ENCODE measurements at regions not wholly inside any gene's neighbourhood (a gene's known extent, or its start where the extent isn't known, plus 50 kb on each side); places are given as distances from the start of the nearest gene placed in this dataset.

- Histone ChIP-seq H3K4me1 (ENCODE audit: control insufficient read depth in 2 of 2, insufficient read depth in 2 of 2, low read length in 2 of 2) (no peaks in the 10 kb centered on the region), H3K9me3 (ENCODE audit: control insufficient read depth in 2 of 3, low read length in 3 of 3) (no peaks in the 10 kb centered on the region), H3K4me3 (ENCODE audit: low read length) (no peak overlapping the region), H3K27ac (ENCODE audit: low read depth, low read length) (no peak overlapping the region), H3K36me3 (ENCODE audit: control insufficient read depth in 2 of 3, insufficient read depth in 3 of 3, low read length in 3 of 3) (no peaks in the 10 kb centered on the region), H3K27me3 (ENCODE audit: control insufficient read depth in 2 of 2, insufficient read depth in 2 of 2, low read length in 2 of 2) (no peaks in the 10 kb centered on the region)
- Mint-ChIP-seq H3K9me3 (peaks cover 0 to 7% (median 0%) of the 10 kb centered on the region in 11 donors), H3K27ac (no peak overlapping the region), H3K36me3 (no peaks in the 10 kb centered on the region), H3K27me3 (no peaks in the 10 kb centered on the region), H3K4me3 (no peak overlapping the region), H3K4me1 (no peaks in the 10 kb centered on the region)
- POLR2A ChIA-PET, result no interaction called here
- no peak for ATAC-seq
- CTCF ChIA-PET, result no interaction called here
- intact Hi-C loops (cut with micrococcal nuclease), result no loop called here
- no peak for DNase-seq
Observed at GRCh38 chr9:29965834-29966233, 2392.6 kb upstream of the C9orf72 start.

- H3K4me3 Mint-ChIP-seq, result no peak overlapping the region
- no peaks in the 10 kb centered on the region for H3K4me1 Mint-ChIP-seq
- ATAC-seq (no peak), DNase-seq (no peak)
- no peaks in the 10 kb centered on the region for H3K27me3 Mint-ChIP-seq
- no peak overlapping the region for H3K4me3 ChIP-seq (ENCODE audit: low read length)
- no peaks in the 10 kb centered on the region for H3K4me1 ChIP-seq (ENCODE audit: control insufficient read depth in 2 of 2, insufficient read depth in 2 of 2, low read length in 2 of 2)
- intact Hi-C loops (cut with micrococcal nuclease), result no loop called here
- ChIA-PET CTCF (no interaction called here), POLR2A (no interaction called here)
- no peaks in the 10 kb centered on the region for H3K36me3 ChIP-seq (ENCODE audit: control insufficient read depth in 2 of 3, insufficient read depth in 3 of 3, low read length in 3 of 3)
- no peak overlapping the region for H3K27ac ChIP-seq (ENCODE audit: low read depth, low read length)
- H3K9me3 Mint-ChIP-seq, result peaks cover 0 to 7% (median 0%) of the 10 kb centered on the region in 11 donors
- H3K9me3 ChIP-seq (ENCODE audit: control insufficient read depth in 2 of 3, low read length in 3 of 3), result no peaks in the 10 kb centered on the region
- H3K27me3 ChIP-seq (ENCODE audit: control insufficient read depth in 2 of 2, insufficient read depth in 2 of 2, low read length in 2 of 2), result no peaks in the 10 kb centered on the region
- H3K27ac Mint-ChIP-seq, result no peak overlapping the region
- H3K36me3 Mint-ChIP-seq, result no peaks in the 10 kb centered on the region
Observed at GRCh38 chr9:29966247-29966646, 2393.0 kb upstream of the C9orf72 start.

GRCh38 chr9:29968831-29969230, 2395.6 kb upstream of the C9orf72 start:
- Histone ChIP-seq H3K4me3 (ENCODE audit: low read length) (no peak overlapping the region), H3K9me3 (ENCODE audit: control insufficient read depth in 2 of 3, low read length in 3 of 3) (no peaks in the 10 kb centered on the region), H3K36me3 (ENCODE audit: control insufficient read depth in 2 of 3, insufficient read depth in 3 of 3, low read length in 3 of 3) (no peaks in the 10 kb centered on the region), H3K27ac (ENCODE audit: low read depth, low read length) (no peak overlapping the region), H3K27me3 (ENCODE audit: control insufficient read depth in 2 of 2, insufficient read depth in 2 of 2, low read length in 2 of 2) (no peaks in the 10 kb centered on the region), H3K4me1 (ENCODE audit: control insufficient read depth in 2 of 2, insufficient read depth in 2 of 2, low read length in 2 of 2) (no peaks in the 10 kb centered on the region)
- no peak for DNase-seq
- no peaks in the 10 kb centered on the region for H3K36me3 Mint-ChIP-seq
- ChIA-PET CTCF (no interaction called here), POLR2A (no interaction called here)
- ATAC-seq, result no peak
- H3K4me3 Mint-ChIP-seq, result no peak overlapping the region
- H3K27me3 Mint-ChIP-seq, result no peaks in the 10 kb centered on the region
- H3K27ac Mint-ChIP-seq, result no peak overlapping the region
- peaks cover 0 to 7% (median 0%) of the 10 kb centered on the region in 11 donors for H3K9me3 Mint-ChIP-seq
- intact Hi-C loops (cut with micrococcal nuclease), result no loop called here
- H3K4me1 Mint-ChIP-seq, result no peaks in the 10 kb centered on the region

GRCh38 chr9:29969408-29969807, 2396.1 kb upstream of the C9orf72 start:
- no peaks in the 10 kb centered on the region for H3K4me1 Mint-ChIP-seq
- Histone ChIP-seq H3K4me3 (ENCODE audit: low read length) (no peak overlapping the region), H3K27ac (ENCODE audit: low read depth, low read length) (no peak overlapping the region), H3K4me1 (ENCODE audit: control insufficient read depth in 2 of 2, insufficient read depth in 2 of 2, low read length in 2 of 2) (no peaks in the 10 kb centered on the region), H3K27me3 (ENCODE audit: control insufficient read depth in 2 of 2, insufficient read depth in 2 of 2, low read length in 2 of 2) (no peaks in the 10 kb centered on the region), H3K9me3 (ENCODE audit: control insufficient read depth in 2 of 3, low read length in 3 of 3) (no peaks in the 10 kb centered on the region), H3K36me3 (ENCODE audit: control insufficient read depth in 2 of 3, insufficient read depth in 3 of 3, low read length in 3 of 3) (no peaks in the 10 kb centered on the region)
- no peak overlapping the region for H3K27ac Mint-ChIP-seq
- no peak for DNase-seq
- H3K9me3 Mint-ChIP-seq, result peaks cover 0 to 7% (median 0%) of the 10 kb centered on the region in 11 donors
- ChIA-PET CTCF (no interaction called here), POLR2A (no interaction called here)
- no peak for ATAC-seq
- no peaks in the 10 kb centered on the region for H3K36me3 Mint-ChIP-seq
- H3K4me3 Mint-ChIP-seq, result no peak overlapping the region
- no peaks in the 10 kb centered on the region for H3K27me3 Mint-ChIP-seq
- intact Hi-C loops (cut with micrococcal nuclease), result no loop called here

GRCh38 chr9:29969856-29970647, 2396.8 kb upstream of the C9orf72 start:
- Mint-ChIP-seq H3K4me3 (no peak overlapping the region), H3K27me3 (no peaks in the 10 kb centered on the region), H3K36me3 (no peaks in the 10 kb centered on the region), H3K9me3 (peaks cover 0 to 5% (median 0%) of the 10 kb centered on the region in 11 donors), H3K27ac (no peak overlapping the region), H3K4me1 (no peaks in the 10 kb centered on the region)
- Histone ChIP-seq H3K27me3 (ENCODE audit: control insufficient read depth in 2 of 2, insufficient read depth in 2 of 2, low read length in 2 of 2) (no peaks in the 10 kb centered on the region), H3K9me3 (ENCODE audit: control insufficient read depth in 2 of 3, low read length in 3 of 3) (no peaks in the 10 kb centered on the region), H3K36me3 (ENCODE audit: control insufficient read depth in 2 of 3, insufficient read depth in 3 of 3, low read length in 3 of 3) (no peaks in the 10 kb centered on the region), H3K4me3 (ENCODE audit: low read length) (no peak overlapping the region), H3K4me1 (ENCODE audit: control insufficient read depth in 2 of 2, insufficient read depth in 2 of 2, low read length in 2 of 2) (no peaks in the 10 kb centered on the region), H3K27ac (ENCODE audit: low read depth, low read length) (no peak overlapping the region)
- intact Hi-C loops (cut with micrococcal nuclease), result no loop called here
- ATAC-seq, result no peak
- ChIA-PET CTCF (no interaction called here), POLR2A (no interaction called here)
- DNase-seq, result no peak

- Histone ChIP-seq H3K27ac (ENCODE audit: low read depth, low read length) (no peak overlapping the region), H3K9me3 (ENCODE audit: control insufficient read depth in 2 of 3, low read length in 3 of 3) (no peaks in the 10 kb centered on the region), H3K36me3 (ENCODE audit: control insufficient read depth in 2 of 3, insufficient read depth in 3 of 3, low read length in 3 of 3) (no peaks in the 10 kb centered on the region), H3K4me3 (ENCODE audit: low read length) (no peak overlapping the region), H3K27me3 (ENCODE audit: control insufficient read depth in 2 of 2, insufficient read depth in 2 of 2, low read length in 2 of 2) (no peaks in the 10 kb centered on the region), H3K4me1 (ENCODE audit: control insufficient read depth in 2 of 2, insufficient read depth in 2 of 2, low read length in 2 of 2) (no peaks in the 10 kb centered on the region)
- no peak overlapping the region for H3K4me3 Mint-ChIP-seq
- CTCF ChIA-PET, result no interaction called here
- intact Hi-C loops (cut with micrococcal nuclease), result no loop called here
- no peaks in the 10 kb centered on the region for H3K27me3 Mint-ChIP-seq
- no peaks in the 10 kb centered on the region for H3K36me3 Mint-ChIP-seq
- ATAC-seq (no peak), DNase-seq (no peak)
- no peaks in the 10 kb centered on the region for H3K4me1 Mint-ChIP-seq
- POLR2A ChIA-PET, result no interaction called here
- H3K9me3 Mint-ChIP-seq, result peaks cover 0 to 5% (median 0%) of the 10 kb centered on the region in 11 donors
- no peak overlapping the region for H3K27ac Mint-ChIP-seq
Observed at GRCh38 chr9:29974197-29974596, 2400.9 kb upstream of the C9orf72 start.

- intact Hi-C loops (cut with micrococcal nuclease), result no loop called here
- Histone ChIP-seq H3K4me3 (ENCODE audit: low read length) (no peak overlapping the region), H3K9me3 (ENCODE audit: control insufficient read depth in 2 of 3, low read length in 3 of 3) (no peaks in the 10 kb centered on the region), H3K27me3 (ENCODE audit: control insufficient read depth in 2 of 2, insufficient read depth in 2 of 2, low read length in 2 of 2) (no peaks in the 10 kb centered on the region), H3K27ac (ENCODE audit: low read depth, low read length) (no peak overlapping the region), H3K4me1 (ENCODE audit: control insufficient read depth in 2 of 2, insufficient read depth in 2 of 2, low read length in 2 of 2) (no peaks in the 10 kb centered on the region), H3K36me3 (ENCODE audit: control insufficient read depth in 2 of 3, insufficient read depth in 3 of 3, low read length in 3 of 3) (no peaks in the 10 kb centered on the region)
- Mint-ChIP-seq H3K36me3 (no peaks in the 10 kb centered on the region), H3K4me3 (no peak overlapping the region), H3K27ac (no peak overlapping the region), H3K27me3 (no peaks in the 10 kb centered on the region), H3K9me3 (peaks cover 0 to 5% (median 0%) of the 10 kb centered on the region in 11 donors), H3K4me1 (no peaks in the 10 kb centered on the region)
- no peak for DNase-seq
- ChIA-PET CTCF (no interaction called here), POLR2A (no interaction called here)
- ATAC-seq, result no peak
Observed at GRCh38 chr9:29976981-29977380, 2403.7 kb upstream of the C9orf72 start.
